Fibroblast of lung (primary cell): ENCODE measurements at regions not wholly inside any gene's neighbourhood (a gene's known extent, or its start where the extent isn't known, plus 50 kb on each side); places are given as distances from the start of the nearest gene placed in this dataset.
"Not testable (repeated sequence)": the region's sequence is repeated elsewhere in the genome, so short reads cannot be mapped to it uniquely, and the experiment has no call there.

Experiments
- DNase-seq, 2 donors: peaks; one replicate each; pipeline versions ENCODE4 v3.0.0 to v3.0.0-alpha.2; 2010; ENCODE audit warnings: low read depth in 2 of 2
- H2AFZ ChIP-seq: 2 replicates; pipeline ENCODE4 v1.5.1; 2012; ENCODE audit warnings: low read length, control low read depth, inconsistent platforms
- H3K27ac ChIP-seq: 2 replicates; pipeline ENCODE4 v1.5.1; 2011; ENCODE audit warnings: low read length, control low read depth; ENCODE audit not compliant: insufficient read depth
- H3K27me3 ChIP-seq: 2 replicates; pipeline ENCODE4 v1.5.1; 2011; ENCODE audit warnings: mild to moderate bottlenecking, low read length; ENCODE audit not compliant: control insufficient read depth, insufficient read depth
- H3K36me3 ChIP-seq: 2 replicates; pipeline ENCODE4 v1.5.1; 2011; ENCODE audit warnings: low read length; ENCODE audit not compliant: control insufficient read depth, insufficient read depth
- H3K4me1 ChIP-seq: 2 replicates; pipeline ENCODE4 v1.5.1; 2011; ENCODE audit warnings: low read length; ENCODE audit not compliant: control insufficient read depth, insufficient read depth; ENCODE audit errors: extremely low read depth
- H3K4me2 ChIP-seq: 2 replicates; pipeline ENCODE4 v1.5.1; 2011; ENCODE audit warnings: low read length, control low read depth; ENCODE audit not compliant: insufficient read depth; ENCODE audit errors: extremely low read depth
- H3K4me3 ChIP-seq, 4 experiments: fragments of 200-600 bp in 1 of 4; sonication (generic) in 1 of 4; replicated peaks in 1 of 4; 2 replicates each; pipeline ENCODE4 v1.5.1; 2011 to 2016; ENCODE audit warnings: low read length in 4 of 4, low read depth in 3 of 4, mild to moderate bottlenecking in 3 of 4, control low read depth in 2 of 4, inconsistent platforms in 1 of 4, mixed read lengths in 1 of 4; ENCODE audit not compliant: insufficient read depth in 1 of 4; ENCODE audit errors: control extremely low read depth in 1 of 4
- H3K79me2 ChIP-seq: 2 replicates; pipeline ENCODE4 v1.5.1; 2012; ENCODE audit warnings: mild to moderate bottlenecking, low read length, inconsistent platforms; ENCODE audit not compliant: control insufficient read depth, insufficient read depth
- H3K9ac ChIP-seq: 2 replicates; pipeline ENCODE4 v1.5.1; 2011; ENCODE audit warnings: mild to moderate bottlenecking, low read length, control low read depth; ENCODE audit not compliant: insufficient read depth
- H3K9me3 ChIP-seq: 2 replicates; pipeline ENCODE4 v1.5.1; 2012; ENCODE audit warnings: low read depth, low read length; ENCODE audit not compliant: control insufficient read depth, insufficient read depth
- H4K20me1 ChIP-seq: 2 replicates; pipeline ENCODE4 v1.5.1; 2011; ENCODE audit warnings: low read length; ENCODE audit not compliant: control insufficient read depth, insufficient read depth; ENCODE audit errors: extremely low read depth
- CTCF ChIP-seq, 2 donors: IDR thresholded peaks in 1 of 2; conservative IDR thresholded peaks in 1 of 2; 1 replicate in 1 of 2; 2 replicates in 1 of 2; pipeline ENCODE4 v1.5.1; 2011 to 2012; ENCODE audit warnings: low read length in 2 of 2, control low read depth in 1 of 2, inconsistent platforms in 1 of 2, low read depth in 1 of 2, mild to moderate bottlenecking in 1 of 2
- EZH2 ChIP-seq: IDR thresholded peaks from 2 replicates; pipeline ENCODE4 v1.5.1; 2012; ENCODE audit warnings: low read length, control low read depth, mild to moderate bottlenecking; ENCODE audit errors: missing control alignments

GRCh38 chr16:35575432-35575821, 2116.0 kb downstream of the TP53TG3F start:
- no peak for DNase-seq
- Histone ChIP-seq H3K4me3 (no peak overlapping the region), H3K79me2 (no peaks in the 10 kb centered on the region), H4K20me1 (no peaks in the 10 kb centered on the region), H3K27ac (no peak overlapping the region), H3K4me1 (no peaks in the 10 kb centered on the region), H3K9ac (no peak overlapping the region), H3K4me2 (no peak overlapping the region), H3K27me3 (no peaks in the 10 kb centered on the region), H2AFZ (no peak overlapping the region), H3K9me3 (no peaks in the 10 kb centered on the region), H3K36me3 (no peaks in the 10 kb centered on the region)
- TF ChIP-seq EZH2 (no peak), CTCF (conservative IDR thresholded peaks at IDR 0.05 in 1 of 2, IDR thresholded peaks at IDR 0.05 in 1 of 2; ENCODE audit: low read depth in 1 of 2, low read length in 2 of 2) (no peak)

GRCh38 chr16:35585411-35585810, 2126.0 kb downstream of the TP53TG3F start:
- H3K4me2 ChIP-seq, result no peak overlapping the region
- H3K4me3 ChIP-seq, result no peak overlapping the region
- H3K79me2 ChIP-seq, result no peaks in the 10 kb centered on the region
- no peak overlapping the region for H3K27ac ChIP-seq
- H3K36me3 ChIP-seq, result no peaks in the 10 kb centered on the region
- no peaks in the 10 kb centered on the region for H3K27me3 ChIP-seq
- DNase-seq, result no peak
- no peak overlapping the region for H2AFZ ChIP-seq
- H4K20me1 ChIP-seq, result no peaks in the 10 kb centered on the region
- no peaks in the 10 kb centered on the region for H3K9me3 ChIP-seq
- no peaks in the 10 kb centered on the region for H3K4me1 ChIP-seq
- no peak overlapping the region for H3K9ac ChIP-seq
- no peak for TF ChIP-seq CTCF (conservative IDR thresholded peaks at IDR 0.05 in 1 of 2, IDR thresholded peaks at IDR 0.05 in 1 of 2; ENCODE audit: low read depth in 1 of 2, low read length in 2 of 2)
- TF ChIP-seq EZH2, result no peak

- H3K4me1 ChIP-seq, H3K79me2 ChIP-seq, H3K4me3 ChIP-seq, H3K27me3 ChIP-seq, H2AFZ ChIP-seq, H3K9me3 ChIP-seq, H4K20me1 ChIP-seq, H3K4me2 ChIP-seq, H3K36me3 ChIP-seq, H3K27ac ChIP-seq, H3K9ac ChIP-seq, DNase-seq: not testable (repeated sequence)
Observed at GRCh38 chr16:35590913-35591312, 2131.5 kb downstream of the TP53TG3F start.

GRCh38 chr16:35596467-35596866, 2137.1 kb downstream of the TP53TG3F start:
- Histone ChIP-seq H3K9me3 (no peaks in the 10 kb centered on the region), H3K4me2 (no peak overlapping the region), H3K36me3 (no peaks in the 10 kb centered on the region), H3K27ac (no peak overlapping the region), H3K4me1 (no peaks in the 10 kb centered on the region), H3K79me2 (no peaks in the 10 kb centered on the region), H3K4me3 (no peak overlapping the region), H2AFZ (no peak overlapping the region), H4K20me1 (no peaks in the 10 kb centered on the region), H3K9ac (no peak overlapping the region), H3K27me3 (no peaks in the 10 kb centered on the region)
- DNase-seq, result no peak
- TF ChIP-seq CTCF (conservative IDR thresholded peaks at IDR 0.05 in 1 of 2, IDR thresholded peaks at IDR 0.05 in 1 of 2; ENCODE audit: low read depth in 1 of 2, low read length in 2 of 2) (no peak), EZH2 (no peak)
